Esophagus (tissue), 2 donors: ENCODE measurements at regions not wholly inside any gene's neighbourhood (a gene's known extent, or its start where the extent isn't known, plus 50 kb on each side); places are given as distances from the start of the nearest gene placed in this dataset.

Experiments
- H3K27ac ChIP-seq, 2 donors: one replicate each; pipeline ENCODE4 v1.5.1; 2013; ENCODE audit warnings: low read depth in 2 of 2, mild to moderate bottlenecking in 2 of 2, inconsistent platforms in 1 of 2, low read length in 1 of 2, moderate library complexity in 1 of 2
- H3K27me3 ChIP-seq, 2 donors: one replicate each; pipeline ENCODE4 v1.6.1; 2013; ENCODE audit warnings: low read length in 2 of 2, control low read depth in 1 of 2, mild to moderate bottlenecking in 1 of 2; ENCODE audit not compliant: insufficient read depth in 2 of 2, control insufficient read depth in 1 of 2
- H3K36me3 ChIP-seq, 2 donors: one replicate each; pipeline ENCODE4 v1.6.1; 2013; ENCODE audit warnings: low read length in 1 of 2; ENCODE audit not compliant: control insufficient read depth in 2 of 2, insufficient read depth in 2 of 2
- H3K4me1 ChIP-seq, 2 donors: one replicate each; pipeline ENCODE4 v1.6.1; 2013; ENCODE audit warnings: low read length in 1 of 2; ENCODE audit not compliant: control insufficient read depth in 2 of 2, insufficient read depth in 2 of 2
- H3K4me3 ChIP-seq, 2 donors: one replicate each; pipeline ENCODE4 v1.5.1; 2013; ENCODE audit warnings: low read length in 2 of 2, mild to moderate bottlenecking in 2 of 2, low read depth in 1 of 2, moderate library complexity in 1 of 2
- H3K9me3 ChIP-seq, 2 donors: one replicate each; pipeline ENCODE4 v1.6.1; 2013; ENCODE audit warnings: mild to moderate bottlenecking in 2 of 2, low read depth in 1 of 2, low read length in 1 of 2, moderate library complexity in 1 of 2; ENCODE audit not compliant: control insufficient read depth in 2 of 2, insufficient read depth in 1 of 2
- WGBS, 2 donors: extraction: QIAGEN DNeasy Blood & Tissue Kit; methylation state at CpG; one replicate each; pipeline ENCODE4 v1.1.7; 2013; 5-methylcytosine and 5-hydroxymethylcytosine counted together
- donor health status: healthy with polysubstance abuse.
- donor health status: Bipolar disorder and iron deficiency.

DNA sequence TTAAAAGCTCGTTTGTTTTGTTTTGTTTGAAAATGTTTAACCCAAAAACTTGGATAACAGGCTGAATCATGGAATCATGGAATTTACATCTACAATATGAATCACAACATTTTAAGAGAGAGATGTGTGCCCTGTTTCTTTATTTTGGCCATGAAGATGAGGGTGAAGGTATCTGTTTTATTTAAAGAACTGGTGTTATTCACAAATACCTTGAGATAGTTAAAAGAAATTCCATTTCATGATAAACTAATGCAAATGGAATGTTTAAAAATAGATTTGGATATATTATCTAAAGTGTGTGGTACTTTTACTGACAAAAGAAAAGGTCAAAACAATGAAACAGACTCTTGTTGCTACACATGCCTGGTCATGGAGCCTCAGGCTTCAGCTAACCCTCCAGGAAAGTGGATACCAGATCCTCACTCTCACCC lies 486.0 kb upstream of the CFAP20DC start:
- H3K27me3 ChIP-seq, result no peaks in the 10 kb centered on the region
- no peak overlapping the region for H3K27ac ChIP-seq
- H3K9me3 ChIP-seq, result no peaks in the 10 kb centered on the region
- no peak overlapping the region for H3K4me3 ChIP-seq
- H3K36me3 ChIP-seq, result no peaks in the 10 kb centered on the region
- H3K4me1 ChIP-seq, result no peaks in the 10 kb centered on the region
- WGBS, 2 donors, result 23 to 32% methylated on average over 1 of the region's 1 CpG

DNA sequence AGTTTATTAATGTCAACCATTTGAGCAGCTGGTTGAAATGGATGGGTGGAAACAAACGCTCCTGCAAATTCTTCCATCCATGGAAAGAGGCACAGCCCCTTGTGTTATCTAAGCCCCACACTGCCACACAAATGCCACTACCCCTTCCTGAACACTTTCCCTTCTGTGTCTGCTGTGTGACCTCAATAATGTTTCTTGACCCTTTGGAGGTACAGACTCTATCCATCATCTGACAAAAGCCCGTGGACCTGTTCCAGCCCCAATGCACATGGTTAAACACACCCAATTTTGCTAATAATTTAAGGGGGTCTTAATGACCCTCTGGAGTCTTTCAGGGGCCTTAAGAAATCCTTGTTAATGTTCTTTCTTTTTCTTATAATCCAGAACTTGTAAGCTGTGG lies 482.2 kb upstream of the CFAP20DC start:
- no peaks in the 10 kb centered on the region for H3K36me3 ChIP-seq
- 59 to 67% methylated on average over 2 of the region's 2 CpGs for WGBS, 2 donors
- no peak overlapping the region for H3K27ac ChIP-seq
- no peak overlapping the region for H3K4me3 ChIP-seq
- H3K9me3 ChIP-seq, result no peaks in the 10 kb centered on the region
- no peaks in the 10 kb centered on the region for H3K4me1 ChIP-seq
- H3K27me3 ChIP-seq, result no peaks in the 10 kb centered on the region

DNA sequence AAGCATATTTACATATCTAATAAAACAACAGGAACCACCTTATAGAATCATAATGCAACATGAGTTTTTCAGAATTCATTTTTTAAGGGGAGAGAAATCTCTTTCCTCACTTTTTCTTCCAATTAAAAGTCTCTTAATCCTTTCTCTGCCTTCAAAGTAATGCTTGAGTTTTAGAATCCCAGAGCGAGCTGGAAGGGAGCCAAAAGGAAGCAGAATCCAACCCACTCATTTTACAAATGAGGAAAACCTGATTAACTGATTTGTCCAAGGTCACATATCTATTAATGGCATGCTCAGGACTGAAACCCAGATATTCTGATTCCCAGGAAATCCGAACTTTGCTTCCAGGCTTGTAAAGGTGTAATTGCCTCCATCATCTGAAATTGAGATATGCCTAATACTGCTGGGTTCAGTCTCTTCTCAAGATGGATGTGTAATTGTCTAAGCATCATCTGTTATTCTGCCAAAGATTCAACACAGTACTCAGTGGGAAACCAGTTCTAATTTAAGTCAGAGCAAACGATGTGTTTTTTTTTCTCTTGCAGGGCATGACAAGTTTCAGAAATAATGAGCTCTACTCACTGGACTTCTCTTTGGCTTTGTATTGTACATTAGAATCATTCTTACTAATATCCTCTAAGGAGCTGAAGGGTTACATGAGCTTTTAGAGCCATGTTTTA lies 481.4 kb upstream of the CFAP20DC start:
- Histone ChIP-seq H3K4me1 (no peaks in the 10 kb centered on the region), H3K4me3 (no peak overlapping the region), H3K9me3 (no peaks in the 10 kb centered on the region), H3K27ac (no peak overlapping the region), H3K36me3 (no peaks in the 10 kb centered on the region), H3K27me3 (no peaks in the 10 kb centered on the region)
- 42 to 49% methylated on average over 3 of the region's 3 CpGs for WGBS, 2 donors

DNA sequence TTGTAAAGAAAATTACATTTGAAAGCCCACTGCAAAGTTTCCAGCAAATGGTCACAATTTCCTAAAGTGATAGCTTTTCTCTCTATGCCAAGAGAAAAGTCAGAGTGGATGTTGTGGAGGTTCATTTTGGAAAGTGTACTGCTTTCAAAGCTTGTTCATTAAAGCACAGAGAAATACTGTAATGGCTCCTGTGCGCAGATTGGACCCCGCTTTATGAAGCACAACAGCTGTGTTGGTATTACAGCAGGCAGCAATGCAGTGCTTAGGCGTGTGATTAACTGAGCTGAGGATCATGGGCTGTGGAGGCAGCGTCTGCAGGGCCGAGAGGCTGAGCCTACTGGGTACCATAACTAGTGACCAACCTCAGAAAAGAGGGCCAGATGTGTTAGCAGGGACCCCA lies 478.4 kb upstream of the CFAP20DC start:
- Histone ChIP-seq H3K4me1 (no peaks in the 10 kb centered on the region), H3K36me3 (no peaks in the 10 kb centered on the region), H3K9me3 (no peaks in the 10 kb centered on the region), H3K27ac (no peak overlapping the region), H3K27me3 (no peaks in the 10 kb centered on the region), H3K4me3 (no peak overlapping the region)
- 88 to 92% methylated on average over 5 of the region's 5 CpGs for WGBS, 2 donors

DNA sequence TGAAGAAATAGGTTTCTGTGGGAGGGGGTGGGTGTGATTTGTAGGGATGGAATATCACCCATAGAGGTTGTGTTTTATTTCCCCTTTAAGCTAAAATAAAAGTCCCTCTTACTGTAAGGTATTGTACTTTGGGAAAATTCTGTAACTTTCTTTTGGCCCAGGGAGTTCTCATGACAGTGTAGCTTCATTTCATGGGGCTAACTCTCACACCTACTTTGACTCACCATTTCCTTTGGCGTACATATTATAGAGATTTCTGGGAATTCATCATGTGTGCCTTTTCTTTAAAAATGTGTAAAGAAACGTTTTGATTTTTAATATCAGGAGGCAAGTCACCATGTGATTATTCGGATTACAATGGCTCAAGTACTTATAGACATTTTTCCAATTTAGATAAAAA lies 477.7 kb upstream of the CFAP20DC start:
- Histone ChIP-seq H3K27ac (no peak overlapping the region), H3K36me3 (no peaks in the 10 kb centered on the region), H3K4me1 (no peaks in the 10 kb centered on the region), H3K27me3 (no peaks in the 10 kb centered on the region), H3K4me3 (no peak overlapping the region), H3K9me3 (no peaks in the 10 kb centered on the region)
- 77 to 78% methylated on average over 3 of the region's 3 CpGs for whole genome bisulfite sequencing, 2 donors

DNA sequence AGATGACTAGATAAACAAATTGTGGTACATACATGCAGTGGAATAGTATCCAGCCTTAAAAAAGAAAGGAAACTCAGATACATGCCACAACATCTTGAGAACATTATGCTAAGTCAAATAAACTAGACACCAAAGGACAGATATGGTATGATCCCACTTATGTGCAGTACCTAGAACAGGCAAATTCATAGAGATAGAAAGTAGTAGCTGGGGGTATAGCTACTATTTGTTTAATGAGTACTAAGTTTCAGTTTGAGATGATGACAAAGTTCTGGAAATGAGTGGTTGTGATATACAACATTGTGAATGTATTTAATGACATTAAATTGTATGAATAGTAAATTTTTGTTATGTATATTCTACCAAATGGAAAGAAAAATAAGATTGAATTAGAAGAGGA lies 477.2 kb upstream of the CFAP20DC start:
- no peak overlapping the region for H3K27ac ChIP-seq
- no peaks in the 10 kb centered on the region for H3K27me3 ChIP-seq
- H3K4me3 ChIP-seq, result no peak overlapping the region
- H3K4me1 ChIP-seq, result no peaks in the 10 kb centered on the region
- no peaks in the 10 kb centered on the region for H3K9me3 ChIP-seq
- H3K36me3 ChIP-seq, result no peaks in the 10 kb centered on the region

DNA sequence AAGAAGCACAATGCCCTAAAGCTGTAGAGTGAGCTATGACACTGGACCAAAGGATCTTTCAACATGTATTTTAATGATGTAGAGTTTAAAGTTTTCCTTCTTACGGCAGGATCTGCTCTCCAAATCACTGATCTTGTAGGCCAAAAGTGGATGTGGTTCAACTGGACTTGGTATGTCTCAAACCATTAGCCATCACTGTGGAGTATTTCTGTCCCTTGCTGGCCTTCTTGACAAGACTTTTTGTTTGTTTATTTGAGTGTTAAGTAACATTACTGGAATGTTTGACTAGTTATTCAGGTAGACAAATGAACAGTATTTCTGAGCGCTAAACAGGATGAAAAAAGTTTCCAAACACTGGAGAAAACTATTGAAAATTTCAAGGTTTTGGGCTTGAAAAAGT lies 472.7 kb upstream of the CFAP20DC start:
- H3K27me3 ChIP-seq, result no peaks in the 10 kb centered on the region
- H3K4me1 ChIP-seq, result no peaks in the 10 kb centered on the region
- WGBS, 2 donors, result 94 to 95% methylated on average over 2 of the region's 2 CpGs
- no peaks in the 10 kb centered on the region for H3K36me3 ChIP-seq
- no peaks in the 10 kb centered on the region for H3K9me3 ChIP-seq
- no peak overlapping the region for H3K4me3 ChIP-seq
- no peak overlapping the region for H3K27ac ChIP-seq

DNA sequence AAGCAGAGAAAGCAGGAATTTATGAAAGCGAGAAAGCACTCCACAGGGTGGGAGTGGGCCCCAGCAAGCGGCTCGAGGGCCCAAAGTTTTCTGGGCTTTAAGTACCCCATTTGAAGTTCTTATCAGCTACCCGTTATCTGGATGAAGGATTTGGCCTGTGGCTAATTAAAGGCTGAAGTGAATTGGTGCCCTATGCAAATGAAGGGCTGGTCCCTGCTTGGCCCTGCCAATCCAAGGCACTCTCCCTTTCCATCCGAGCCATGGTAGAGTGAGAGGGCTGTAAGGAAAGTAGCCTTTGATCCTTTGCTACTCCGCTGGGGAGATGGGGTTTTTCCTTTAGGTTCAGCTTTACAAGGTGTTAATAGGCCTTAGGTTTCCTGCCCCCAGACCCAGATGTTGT lies 469.3 kb upstream of the CFAP20DC start:
- WGBS, 2 donors, result 87 to 93% methylated on average over 6 of the region's 6 CpGs
- Histone ChIP-seq H3K27ac (no peak overlapping the region), H3K27me3 (no peaks in the 10 kb centered on the region), H3K36me3 (no peaks in the 10 kb centered on the region), H3K9me3 (no peaks in the 10 kb centered on the region), H3K4me1 (no peaks in the 10 kb centered on the region), H3K4me3 (no peak overlapping the region)

DNA sequence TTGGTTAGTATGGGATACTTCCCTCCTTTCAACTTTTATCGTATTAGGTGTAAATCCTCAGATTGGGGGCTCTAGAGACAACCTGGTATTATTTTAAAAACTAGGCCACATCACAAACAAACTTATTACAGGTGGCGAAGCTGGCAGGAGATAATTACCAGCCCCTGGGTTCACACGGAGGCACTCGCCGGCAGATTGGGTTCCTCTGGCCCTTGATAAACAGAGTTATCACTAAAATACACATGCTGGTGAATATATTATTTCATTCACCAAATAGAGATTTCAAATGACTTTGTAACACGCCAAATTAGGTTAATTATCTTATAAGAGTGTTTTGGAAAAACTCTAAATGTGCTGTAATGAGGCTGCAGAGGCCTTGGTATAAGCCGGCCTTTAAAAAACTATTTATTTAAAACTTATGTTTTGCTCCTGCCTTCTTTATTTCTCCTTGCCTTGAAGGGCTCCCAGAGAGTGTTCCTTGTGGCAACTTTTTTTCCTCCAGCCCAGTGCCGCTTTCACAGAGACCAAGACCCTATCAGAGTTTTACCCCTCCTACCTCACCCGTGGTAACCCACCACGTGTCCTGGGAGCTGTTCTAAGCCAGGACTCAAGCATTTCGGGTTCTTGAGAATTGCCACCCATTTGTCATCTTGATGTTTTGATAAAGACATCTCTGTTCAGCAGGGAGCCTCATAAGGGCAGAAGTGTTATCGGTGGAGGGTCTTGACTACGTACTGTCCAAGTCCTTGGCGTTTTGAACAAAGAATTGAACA lies 468.6 kb upstream of the CFAP20DC start:
- 81 to 93% methylated on average over 14 of the region's 14 CpGs for WGBS, 2 donors
- Histone ChIP-seq H3K4me3 (no peak overlapping the region), H3K36me3 (no peaks in the 10 kb centered on the region), H3K27me3 (no peaks in the 10 kb centered on the region), H3K4me1 (no peaks in the 10 kb centered on the region), H3K9me3 (no peaks in the 10 kb centered on the region), H3K27ac (no peak overlapping the region)

DNA sequence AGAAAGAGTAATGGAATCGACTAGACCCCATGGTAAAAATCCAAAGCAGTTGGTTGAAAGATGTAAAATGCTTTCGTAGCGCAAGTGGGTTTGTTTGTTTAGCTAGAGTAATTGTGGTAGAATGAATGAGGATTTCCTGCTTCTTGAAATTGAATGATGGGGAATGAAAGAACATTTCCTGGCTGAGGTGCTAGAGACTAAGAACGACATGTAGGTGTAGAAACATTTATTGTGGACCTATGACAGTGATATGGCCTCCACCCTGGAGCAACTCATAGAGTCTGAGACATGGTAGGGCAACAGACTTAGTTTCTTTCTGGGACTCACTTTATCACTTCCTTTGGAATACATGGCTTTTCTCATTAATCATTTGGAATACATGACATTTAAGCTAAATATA lies 467.6 kb upstream of the CFAP20DC start:
- WGBS, 2 donors, result 49 to 53% methylated on average over 4 of the region's 4 CpGs
- Histone ChIP-seq H3K4me1 (no peaks in the 10 kb centered on the region), H3K9me3 (no peaks in the 10 kb centered on the region), H3K4me3 (no peak overlapping the region), H3K27ac (no peak overlapping the region), H3K27me3 (no peaks in the 10 kb centered on the region), H3K36me3 (no peaks in the 10 kb centered on the region)
